Right cardiac atrium (tissue), 5 donors: ENCODE measurements at regions not wholly inside any gene's neighbourhood (a gene's known extent, or its start where the extent isn't known, plus 50 kb on each side); places are given as distances from the start of the nearest gene placed in this dataset.

Source experiments
- ATAC-seq, 2 donors: fragments of 200-7000 bp; cut with Tn5 transposase; one replicate each; pipeline versions ENCODE4 v1.8.0 to v1.9.1; 2020; ENCODE audit warnings: moderate library complexity in 2 of 2, mild to moderate bottlenecking in 1 of 2
- DNase-seq, 3 donors: peaks; one replicate each; pipeline ENCODE4 v3.0.0-alpha.2; 2020
- H3K27ac ChIP-seq: one replicate; pipeline ENCODE4 v1.5.1; 2013; ENCODE audit warnings: mild to moderate bottlenecking, low read length, control low read depth, moderate library complexity
- H3K27me3 ChIP-seq: one replicate; pipeline ENCODE4 v1.6.1; 2013; ENCODE audit not compliant: control insufficient read depth, insufficient read depth
- H3K4me1 ChIP-seq: one replicate; pipeline ENCODE4 v1.6.1; 2013; ENCODE audit warnings: low read length; ENCODE audit not compliant: control insufficient read depth, insufficient read depth
- H3K4me3 ChIP-seq: one replicate; pipeline ENCODE4 v1.5.1; 2013; ENCODE audit warnings: low read length, control low read depth
- H3K9me3 ChIP-seq: one replicate; pipeline ENCODE4 v1.6.1; 2013; ENCODE audit warnings: low read length; ENCODE audit not compliant: control insufficient read depth
- WGBS: extraction: QIAGEN DNeasy Blood & Tissue Kit; methylation state at CpG from one replicate; pipeline ENCODE4 v1.1.7; 2013; 5-methylcytosine and 5-hydroxymethylcytosine counted together
- intact Hi-C, 4 donors: fragments of 100-400 bp; cut with DNase I; formaldehyde crosslinking; loops; one replicate each; pipeline versions ENCODE4 v1.11.0 to v1.14.0; 2022 to 2023
- donor health status: healthy with polysubstance abuse.
- donor health status: DM: no; HTN: yes; CAD: no.
- donor health status: DM: no; HTN: no; CAD: no.
- donor health status: DM: no; HTN: yes; CAD: no; lungs with severe emphysema.
- donor health status: DM: yes; HTN: yes; CAD: no.

- no peaks in the 10 kb centered on the region for H3K9me3 ChIP-seq
- ATAC-seq (no peak), DNase-seq (no peak)
- H3K27me3 ChIP-seq = no peaks in the 10 kb centered on the region
- 79% methylated on average over 4 of the region's 4 CpGs for WGBS
- no peaks in the 10 kb centered on the region for H3K4me1 ChIP-seq
- no peak overlapping the region for H3K4me3 ChIP-seq
- no peak overlapping the region for H3K27ac ChIP-seq
- intact Hi-C loops = no loop called here
These were observed 797.7 kb upstream of the MAN1A1 start for GRCh38 chr6:120147071-120147871.

GRCh38 chr6:120141601-120142000 is 792.0 kb upstream of the MAN1A1 start:
- Histone ChIP-seq H3K27ac (no peak overlapping the region), H3K27me3 (no peaks in the 10 kb centered on the region), H3K4me1 (no peaks in the 10 kb centered on the region), H3K9me3 (no peaks in the 10 kb centered on the region), H3K4me3 (no peak overlapping the region)
- DNase-seq (peak in 1 of 3 donors; percentile 18), ATAC-seq (no peak)
- 85% methylated on average over 5 of the region's 5 CpGs for WGBS
- intact Hi-C loops = no loop called here

- DNase-seq (no peak), ATAC-seq (no peak)
- no peaks in the 10 kb centered on the region for H3K27me3 ChIP-seq
- H3K4me3 ChIP-seq = no peak overlapping the region
- H3K4me1 ChIP-seq = no peaks in the 10 kb centered on the region
- 87% methylated on average over 2 of the region's 2 CpGs for WGBS
- H3K27ac ChIP-seq = no peak overlapping the region
- no peaks in the 10 kb centered on the region for H3K9me3 ChIP-seq
- intact Hi-C loops = no loop called here
These were observed 787.9 kb upstream of the MAN1A1 start for GRCh38 chr6:120137492-120137891.

GRCh38 chr6:120129228-120129627 is 779.7 kb upstream of the MAN1A1 start:
- H3K4me1 ChIP-seq = no peaks in the 10 kb centered on the region
- no peak overlapping the region for H3K4me3 ChIP-seq
- 70% methylated on average over 1 of the region's 1 CpG for WGBS
- ATAC-seq (no peak), DNase-seq (no peak)
- H3K27me3 ChIP-seq = no peaks in the 10 kb centered on the region
- H3K9me3 ChIP-seq = no peaks in the 10 kb centered on the region
- intact Hi-C loops = no loop called here
- no peak overlapping the region for H3K27ac ChIP-seq

GRCh38 chr6:120122401-120122800 is 772.8 kb upstream of the MAN1A1 start:
- Histone ChIP-seq H3K27me3 (no peaks in the 10 kb centered on the region), H3K9me3 (no peaks in the 10 kb centered on the region), H3K4me3 (no peak overlapping the region), H3K27ac (no peak overlapping the region), H3K4me1 (no peaks in the 10 kb centered on the region)
- intact Hi-C loops = no loop called here
- DNase-seq = no peak
- WGBS = 55% methylated on average over 2 of the region's 2 CpGs
- ATAC-seq = no peak

- Histone ChIP-seq H3K9me3 (no peaks in the 10 kb centered on the region), H3K4me3 (no peak overlapping the region), H3K27me3 (no peaks in the 10 kb centered on the region), H3K27ac (no peak overlapping the region), H3K4me1 (no peaks in the 10 kb centered on the region)
- DNase-seq = no peak
- intact Hi-C loops = no loop called here
- WGBS = 74% methylated on average over 2 of the region's 2 CpGs
- ATAC-seq = no peak
These were observed 766.8 kb upstream of the MAN1A1 start for GRCh38 chr6:120116343-120116742.

GRCh38 chr6:120112980-120113379 is 763.4 kb upstream of the MAN1A1 start:
- Histone ChIP-seq H3K4me1 (no peaks in the 10 kb centered on the region), H3K9me3 (no peaks in the 10 kb centered on the region), H3K27ac (no peak overlapping the region), H3K27me3 (no peaks in the 10 kb centered on the region), H3K4me3 (no peak overlapping the region)
- intact Hi-C loops = no loop called here
- ATAC-seq = no peak
- DNase-seq = no peak

- H3K9me3 ChIP-seq = no peaks in the 10 kb centered on the region
- no peaks in the 10 kb centered on the region for H3K27me3 ChIP-seq
- ATAC-seq = no peak
- intact Hi-C loops = no loop called here
- 53% methylated on average over 4 of the region's 4 CpGs for WGBS
- DNase-seq = peak in 1 of 3 donors; percentile 1
- no peaks in the 10 kb centered on the region for H3K4me1 ChIP-seq
- no peak overlapping the region for H3K27ac ChIP-seq
- no peak overlapping the region for H3K4me3 ChIP-seq
These were observed 761.4 kb upstream of the MAN1A1 start for GRCh38 chr6:120111001-120111400.

- intact Hi-C loops = no loop called here
- H3K9me3 ChIP-seq = no peaks in the 10 kb centered on the region
- H3K27me3 ChIP-seq = no peaks in the 10 kb centered on the region
- H3K4me1 ChIP-seq = no peaks in the 10 kb centered on the region
- H3K27ac ChIP-seq = no peak overlapping the region
- H3K4me3 ChIP-seq = no peak overlapping the region
- DNase-seq = no peak
- ATAC-seq = no peak
- 87% methylated on average over 1 of the region's 1 CpG for WGBS
These were observed 758.7 kb upstream of the MAN1A1 start for GRCh38 chr6:120108061-120108795.

GRCh38 chr6:120103618-120104017 is 754.1 kb upstream of the MAN1A1 start:
- H3K4me3 ChIP-seq = no peak overlapping the region
- intact Hi-C loops = no loop called here
- no peaks in the 10 kb centered on the region for H3K4me1 ChIP-seq
- no peaks in the 10 kb centered on the region for H3K27me3 ChIP-seq
- no peaks in the 10 kb centered on the region for H3K9me3 ChIP-seq
- ATAC-seq (no peak), DNase-seq (no peak)
- H3K27ac ChIP-seq = no peak overlapping the region

- intact Hi-C loops = no loop called here
- H3K27me3 ChIP-seq = no peaks in the 10 kb centered on the region
- no peak overlapping the region for H3K27ac ChIP-seq
- ATAC-seq (no peak), DNase-seq (no peak)
- H3K9me3 ChIP-seq = no peaks in the 10 kb centered on the region
- H3K4me1 ChIP-seq = no peaks in the 10 kb centered on the region
- H3K4me3 ChIP-seq = no peak overlapping the region
- 62% methylated on average over 2 of the region's 2 CpGs for WGBS
These were observed 747.2 kb upstream of the MAN1A1 start for GRCh38 chr6:120096696-120097260.
